Astrocyte (in vitro differentiated cells and primary cell): ENCODE measurements at regions not wholly inside any gene's neighbourhood (a gene's known extent, or its start where the extent isn't known, plus 50 kb on each side); places are given as distances from the start of the nearest gene placed in this dataset.
A peak's percentile ranks its signal among the peaks of the same experiment; 100 is the strongest.

Source experiments
- DNase-seq: peaks from one replicate; pipeline ENCODE4 v3.0.0-alpha.2; 2010; ENCODE audit warnings: low read depth
- FAIRE-seq: peaks from 2 replicates; lab custom pipeline; 2011; peaks lifted over from hg19 to GRCh38; lab: Jason Lieb, UNC
- H2AFZ ChIP-seq: 2 replicates; pipeline ENCODE4 v1.6.0; 2012; ENCODE audit warnings: low read depth, low read length, inconsistent platforms
- H3K27ac ChIP-seq: 2 replicates; pipeline ENCODE4 v1.5.1; 2011; ENCODE audit warnings: low read depth, low read length, inconsistent platforms
- H3K27me3 ChIP-seq: 2 replicates; pipeline ENCODE4 v1.6.0; 2011; ENCODE audit warnings: low read length, inconsistent platforms; ENCODE audit not compliant: insufficient read depth
- H3K36me3 ChIP-seq: 2 replicates; pipeline ENCODE4 v1.5.1; 2011; ENCODE audit warnings: low read length, inconsistent platforms; ENCODE audit not compliant: insufficient read depth
- H3K4me1 ChIP-seq: 2 replicates; pipeline ENCODE4 v1.5.1; 2011; ENCODE audit warnings: low read length, inconsistent platforms; ENCODE audit not compliant: insufficient read depth
- H3K4me2 ChIP-seq: 2 replicates; pipeline ENCODE4 v1.6.0; 2012; ENCODE audit warnings: low read length, inconsistent platforms
- H3K4me3 ChIP-seq: 2 replicates; pipeline ENCODE4 v1.5.1; 2011; ENCODE audit warnings: low read depth, mild to moderate bottlenecking, low read length, inconsistent platforms; ENCODE audit not compliant: insufficient read depth
- H3K79me2 ChIP-seq: 2 replicates; pipeline ENCODE4 v1.6.0; 2012; ENCODE audit warnings: mild to moderate bottlenecking, low read length, inconsistent platforms; ENCODE audit not compliant: insufficient read depth
- H3K9ac ChIP-seq: 2 replicates; pipeline ENCODE4 v1.6.0; 2012; ENCODE audit warnings: mild to moderate bottlenecking, low read length, inconsistent platforms
- H3K9me3 ChIP-seq: 2 replicates; pipeline ENCODE4 v1.5.1; 2012; ENCODE audit warnings: low read depth, mild to moderate bottlenecking, low read length, inconsistent platforms; ENCODE audit not compliant: insufficient read depth
- H4K20me1 ChIP-seq: 2 replicates; pipeline ENCODE4 v1.6.0; 2012; ENCODE audit warnings: low read length, inconsistent platforms; ENCODE audit not compliant: insufficient read depth
- H3K27ac Mint-ChIP-seq: one replicate; pipeline ENCODE4 v1.8.0; 2021; ENCODE audit warnings: mild to moderate bottlenecking, mixed read lengths; ENCODE audit not compliant: unreplicated experiment
- H3K27me3 Mint-ChIP-seq: one replicate; pipeline ENCODE4 v1.8.0; 2021; ENCODE audit warnings: low read depth, mixed read lengths; ENCODE audit not compliant: unreplicated experiment
- H3K36me3 Mint-ChIP-seq: one replicate; pipeline ENCODE4 v1.8.0; 2021; ENCODE audit warnings: low read depth, mixed read lengths; ENCODE audit not compliant: unreplicated experiment
- H3K4me1 Mint-ChIP-seq: one replicate; pipeline ENCODE4 v1.8.0; 2021; ENCODE audit warnings: low read depth, mixed read lengths; ENCODE audit not compliant: unreplicated experiment
- H3K4me3 Mint-ChIP-seq: one replicate; pipeline ENCODE4 v1.8.0; 2021; ENCODE audit warnings: mild to moderate bottlenecking, moderate library complexity, mixed read lengths; ENCODE audit not compliant: unreplicated experiment
- H3K9me3 Mint-ChIP-seq: one replicate; pipeline ENCODE4 v1.8.0; 2021; ENCODE audit warnings: mild to moderate bottlenecking, mixed read lengths; ENCODE audit not compliant: unreplicated experiment
- CTCF ChIP-seq: IDR thresholded peaks from 2 replicates; pipeline ENCODE4 v1.5.1; 2011; ENCODE audit warnings: low read depth, mild to moderate bottlenecking, inconsistent platforms, low read length, moderate library complexity; ENCODE audit not compliant: insufficient read depth
- EZH2 ChIP-seq: IDR thresholded peaks from 2 replicates; pipeline ENCODE4 v1.6.1; 2012; ENCODE audit warnings: mild to moderate bottlenecking, low read length, inconsistent platforms; ENCODE audit not compliant: insufficient read depth

- TF ChIP-seq CTCF (no peak), EZH2 (no peak)
- Histone ChIP-seq H3K9ac (no peak overlapping the region), H3K4me1 (no peaks in the 10 kb centered on the region), H3K27ac (no peak overlapping the region), H3K9me3 (no peaks in the 10 kb centered on the region), H3K27me3 (no peaks in the 10 kb centered on the region), H3K79me2 (no peaks in the 10 kb centered on the region), H3K4me2 (no peak overlapping the region), H2AFZ (no peak overlapping the region), H3K4me3 (no peak overlapping the region), H4K20me1 (no peaks in the 10 kb centered on the region), H3K36me3 (no peaks in the 10 kb centered on the region)
- H3K4me1 Mint-ChIP-seq, result peaks cover 9% of the 10 kb centered on the region
- DNase-seq, result no peak
- no peak for FAIRE-seq
- H3K27me3 Mint-ChIP-seq, result peaks cover 7% of the 10 kb centered on the region
- H3K27ac Mint-ChIP-seq, result no peak overlapping the region
- no peak overlapping the region for H3K4me3 Mint-ChIP-seq
- H3K9me3 Mint-ChIP-seq, result no peaks in the 10 kb centered on the region
- no peaks in the 10 kb centered on the region for H3K36me3 Mint-ChIP-seq
Measured at GRCh38 chr6:156348424-156348823, 428.8 kb upstream of the ARID1B start.

- Histone ChIP-seq H3K4me2 (no peak overlapping the region), H3K27ac (no peak overlapping the region), H3K9me3 (no peaks in the 10 kb centered on the region), H3K79me2 (no peaks in the 10 kb centered on the region), H3K4me1 (no peaks in the 10 kb centered on the region), H3K27me3 (no peaks in the 10 kb centered on the region), H4K20me1 (no peaks in the 10 kb centered on the region), H3K9ac (no peak overlapping the region), H3K36me3 (no peaks in the 10 kb centered on the region), H2AFZ (no peak overlapping the region), H3K4me3 (no peak overlapping the region)
- Mint-ChIP-seq H3K27ac (no peak overlapping the region), H3K36me3 (no peaks in the 10 kb centered on the region), H3K9me3 (no peaks in the 10 kb centered on the region), H3K4me3 (no peak overlapping the region), H3K4me1 (peaks cover 9% of the 10 kb centered on the region), H3K27me3 (peaks cover 8% of the 10 kb centered on the region)
- FAIRE-seq, result no peak
- DNase-seq, result no peak
- TF ChIP-seq CTCF, result no peak
- TF ChIP-seq EZH2, result no peak
Measured at GRCh38 chr6:156347656-156348055, 429.5 kb upstream of the ARID1B start.

- H3K9me3 Mint-ChIP-seq, result no peaks in the 10 kb centered on the region
- Histone ChIP-seq H3K4me3 (no peak overlapping the region), H2AFZ (no peak overlapping the region), H3K36me3 (no peaks in the 10 kb centered on the region), H4K20me1 (no peaks in the 10 kb centered on the region), H3K4me2 (no peak overlapping the region), H3K9me3 (no peaks in the 10 kb centered on the region), H3K79me2 (no peaks in the 10 kb centered on the region), H3K27ac (no peak overlapping the region), H3K27me3 (no peaks in the 10 kb centered on the region), H3K4me1 (no peaks in the 10 kb centered on the region), H3K9ac (no peak overlapping the region)
- FAIRE-seq (no peak), DNase-seq (peak; percentile 6)
- H3K27me3 Mint-ChIP-seq, result peaks cover 7% of the 10 kb centered on the region
- peaks cover 9% of the 10 kb centered on the region for H3K4me1 Mint-ChIP-seq
- no peaks in the 10 kb centered on the region for H3K36me3 Mint-ChIP-seq
- no peak overlapping the region for H3K4me3 Mint-ChIP-seq
- no peak overlapping the region for H3K27ac Mint-ChIP-seq
- no peak for TF ChIP-seq EZH2
- TF ChIP-seq CTCF, result no peak
Measured at GRCh38 chr6:156347246-156347645, 429.9 kb upstream of the ARID1B start.
